ENCODE measurements at regions not wholly inside any gene's neighbourhood (a gene's known extent, or its start where the extent isn't known, plus 50 kb on each side); places are given as distances from the start of the nearest gene placed in this dataset.
"Not testable (repeated sequence)": the region's sequence is repeated elsewhere in the genome, so short reads cannot be mapped to it uniquely, and the experiment has no call there.

GRCh38 chr2:183530333-183530901 lies 406.2 kb downstream of the NUP35 start:
- no peak for DNase-seq (ENCODE audit: low read depth)

- no peak for DNase-seq (ENCODE audit: low read depth)
These were observed 408.3 kb downstream of the NUP35 start for GRCh38 chr2:183532514-183532913.

GRCh38 chr2:183533021-183533420 lies 408.8 kb downstream of the NUP35 start:
- no peak for DNase-seq (ENCODE audit: low read depth)

- DNase-seq (ENCODE audit: low read depth) = no peak
These were observed 412.0 kb downstream of the NUP35 start for GRCh38 chr2:183536290-183536689.

- no peak for DNase-seq (ENCODE audit: low read depth)
These were observed 412.5 kb downstream of the NUP35 start for GRCh38 chr2:183536714-183537113.

GRCh38 chr2:183541766-183542165 lies 417.5 kb downstream of the NUP35 start:
- peak; percentile 21 for DNase-seq (ENCODE audit: low read depth)

GRCh38 chr2:183542606-183543005 lies 418.4 kb downstream of the NUP35 start:
- no peak for DNase-seq (ENCODE audit: low read depth)

- no peak for DNase-seq (ENCODE audit: low read depth)
These were observed 419.0 kb downstream of the NUP35 start for GRCh38 chr2:183543222-183543621.

GRCh38 chr2:183543731-183544130 lies 419.5 kb downstream of the NUP35 start:
- no peak for DNase-seq (ENCODE audit: low read depth)

- not testable (repeated sequence) for DNase-seq (ENCODE audit: low read depth)
These were observed 422.5 kb downstream of the NUP35 start for GRCh38 chr2:183546560-183547350.

GRCh38 chr2:183552716-183553115 lies 428.5 kb downstream of the NUP35 start:
- DNase-seq (ENCODE audit: low read depth) = no peak

GRCh38 chr2:183564726-183565125 lies 440.5 kb downstream of the NUP35 start:
- no peak for DNase-seq (ENCODE audit: low read depth)

- no peak for DNase-seq (ENCODE audit: low read depth)
These were observed 451.2 kb downstream of the NUP35 start for GRCh38 chr2:183575481-183575880.

- no peak for DNase-seq (ENCODE audit: low read depth)
These were observed 455.4 kb downstream of the NUP35 start for GRCh38 chr2:183579686-183580085.

- no peak for DNase-seq (ENCODE audit: low read depth)
These were observed 468.0 kb downstream of the NUP35 start for GRCh38 chr2:183592271-183592670.

- DNase-seq (ENCODE audit: low read depth) = no peak
These were observed 469.9 kb downstream of the NUP35 start for GRCh38 chr2:183594150-183594549.

GRCh38 chr2:183597841-183598240 lies 473.6 kb downstream of the NUP35 start:
- no peak for DNase-seq (ENCODE audit: low read depth)

GRCh38 chr2:183604065-183604464 lies 479.8 kb downstream of the NUP35 start:
- no peak for DNase-seq (ENCODE audit: low read depth)

- no peak for DNase-seq (ENCODE audit: low read depth)
These were observed 481.2 kb downstream of the NUP35 start for GRCh38 chr2:183605440-183605839.

- DNase-seq (ENCODE audit: low read depth) = no peak
These were observed 481.9 kb downstream of the NUP35 start for GRCh38 chr2:183606022-183606717.

- DNase-seq (ENCODE audit: low read depth) = no peak
These were observed 482.5 kb downstream of the NUP35 start for GRCh38 chr2:183606718-183607085.

- DNase-seq (ENCODE audit: low read depth) = no peak
These were observed 483.8 kb downstream of the NUP35 start for GRCh38 chr2:183607995-183608394.

GRCh38 chr2:183608747-183609146 lies 484.5 kb downstream of the NUP35 start:
- DNase-seq (ENCODE audit: low read depth) = no peak
